ENCODE measurements at regions not wholly inside any gene's neighbourhood (a gene's known extent, or its start where the extent isn't known, plus 50 kb on each side); places are given as distances from the start of the nearest gene placed in this dataset.
A peak's percentile ranks its signal among the peaks of the same experiment; 100 is the strongest.

DNA sequence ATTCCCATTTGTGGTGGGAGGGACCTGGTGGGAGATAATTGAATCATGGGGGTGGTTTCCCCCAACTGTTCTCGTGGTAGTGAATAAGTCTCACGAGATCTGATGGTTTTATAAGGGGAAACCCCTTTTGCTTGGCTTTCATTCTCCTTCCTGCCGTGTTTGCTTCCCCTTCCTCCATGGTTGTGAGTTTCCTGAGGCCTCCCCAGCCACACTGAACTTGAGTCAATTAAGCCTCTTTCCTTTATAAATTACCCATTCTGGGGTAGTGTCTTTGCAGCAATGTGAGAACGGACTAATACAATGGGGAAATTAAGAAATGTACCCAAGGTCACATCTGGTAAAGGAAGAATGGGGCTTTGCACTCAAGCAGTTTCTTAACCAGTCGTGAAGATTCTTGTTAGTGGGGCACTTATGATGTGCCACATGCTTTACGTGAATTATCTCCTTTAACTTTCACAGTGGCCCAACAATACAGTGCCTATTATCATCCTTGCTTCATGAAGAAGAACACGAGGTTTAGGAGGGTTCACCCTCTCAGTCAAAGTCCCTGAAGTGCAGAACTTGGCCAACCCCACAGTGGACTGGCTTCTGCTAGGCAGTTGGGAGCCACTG, 234.3 kb downstream of the EFCAB11 start:
- Mint-ChIP-seq H3K9me3 (ENCODE audit: insufficient read depth) (peaks cover 2% of the 10 kb centered on the region), H3K4me3 (peak overlapping the region; percentile 75), H3K27ac (peak overlapping the region; percentile 95), H3K27me3 (no peaks in the 10 kb centered on the region), H3K4me1 (peaks cover 62% of the 10 kb centered on the region)
- TF ChIP-seq CTCF (IDR thresholded peaks at IDR 0.05): no peak
- TF ChIP-seq EZH2 (IDR thresholded peaks at IDR 0.05; ENCODE audit: borderline replicate concordance, insufficient read depth, low read depth, low read length, poor library complexity, severe bottlenecking): no peak
- Histone ChIP-seq H3K4me1 (ENCODE audit: control insufficient read depth in 2 of 2, insufficient read depth in 2 of 2, low read length in 2 of 2) (peaks cover 56 to 60% of the 10 kb centered on the region in 2 donors), H3K4me2 (replicated peaks; ENCODE audit: low read depth, low read length, poor library complexity, severe bottlenecking) (peak overlapping the region; percentile 73), H3K27ac (ENCODE audit: low read length in 2 of 2) (peak overlapping the region; percentile 93 to 95), H2AFZ (ENCODE audit: insufficient read depth, low read depth, low read length, poor library complexity, severe bottlenecking) (peak overlapping the region; percentile 67), H4K20me1 (ENCODE audit: control insufficient read depth, insufficient read depth, low read length, poor library complexity, severe bottlenecking) (no peaks in the 10 kb centered on the region), H3K4me3 (ENCODE audit: control extremely low read depth in 1 of 5, extremely low read depth in 1 of 5, insufficient read depth in 1 of 5, low read depth in 2 of 5, low read length in 4 of 5) (peak overlapping the region in 1 of 5 experiments; percentile 38), H3K27me3 (replicated peaks in 1 of 4; ENCODE audit: control extremely low read depth in 1 of 4, control insufficient read depth in 3 of 4, insufficient read depth in 4 of 4, low read length in 3 of 4) (no peaks in the 10 kb centered on the region), H3K36me3 (replicated peaks in 1 of 2; ENCODE audit: control extremely low read depth in 1 of 2, control insufficient read depth in 1 of 2, extremely low read depth in 1 of 2, insufficient read depth in 2 of 2, low read length in 1 of 2) (no peaks in the 10 kb centered on the region), H3K79me2 (ENCODE audit: control insufficient read depth, insufficient read depth, low read length) (no peaks in the 10 kb centered on the region), H3K9me3 (ENCODE audit: control extremely low read depth in 1 of 3, control insufficient read depth in 2 of 3, insufficient read depth in 1 of 3, low read length in 2 of 3) (peaks cover 0 to 19% (median 0%) of the 10 kb centered on the region in 3 donors), H3K9ac (ENCODE audit: low read length) (peak overlapping the region; percentile 35)
- DNase-seq (peak; percentile 46), ATAC-seq (ENCODE audit: low read depth) (no peak)
- CTCF ChIA-PET: interaction anchor here (0.8 to 2.1 kb wide), 12 partner anchors 8 to 384 kb away, joined by 3 to 21 read pairs (median 4); no protein-coding TSS in a partner anchor
- 41% methylated on average over 2 of the region's 7 CpGs for WGBS (ENCODE audit: insufficient coverage)
- intact Hi-C loops (cut with micrococcal nuclease): loop anchor here (2.0 to 5.0 kb wide), 5 partner anchors 38 to 533 kb away; partner anchors contain the start of gene FOXN3
- POLR2A ChIA-PET: interaction anchor here (0.6 to 1.1 kb wide), 5 partner anchors 19 to 536 kb away, joined by 3 to 6 read pairs (median 3); partner anchors contain the start of gene PSMC1

Data from B cell (primary cell).